PFSK-1 (cell line): ENCODE measurements at regions not wholly inside any gene's neighbourhood (a gene's known extent, or its start where the extent isn't known, plus 50 kb on each side); places are given as distances from the start of the nearest gene placed in this dataset.

Source experiments
- FOXP2 ChIP-seq: optimal IDR thresholded peaks from 2 replicates; pipeline ENCODE3; 2011; ENCODE audit warnings: borderline replicate concordance, control low read depth, inconsistent platforms; ENCODE audit not compliant: insufficient read depth; ENCODE audit errors: extremely low read length, extremely low read depth
- POLR2AphosphoS5 ChIP-seq: IDR thresholded peaks from 2 replicates; pipeline ENCODE4 v1.6.1; 2012; ENCODE audit warnings: low read depth, mild to moderate bottlenecking, control low read depth, low read length, moderate library complexity
- REST ChIP-seq, 2 experiments: IDR thresholded peaks; 2 replicates each; pipeline versions ENCODE4 v1.6.1 to v1.8.0; 2011 to 2012; ENCODE audit warnings: low read depth in 2 of 2, low read length in 2 of 2, control low read depth in 1 of 2, inconsistent platforms in 1 of 2, mild to moderate bottlenecking in 1 of 2, moderate library complexity in 1 of 2; ENCODE audit not compliant: insufficient read depth in 1 of 2
- SIN3A ChIP-seq: IDR thresholded peaks from 2 replicates; pipeline ENCODE4 v1.6.1; 2012; ENCODE audit warnings: mild to moderate bottlenecking, low read length, moderate library complexity, borderline replicate concordance; ENCODE audit not compliant: insufficient read depth
- TAF1 ChIP-seq: IDR thresholded peaks from 2 replicates; pipeline ENCODE4 v1.6.1; 2012; ENCODE audit warnings: low read length, control low read depth, borderline replicate concordance; ENCODE audit not compliant: insufficient read depth

GRCh38 chr5:92041911-92042660 is 659.0 kb upstream of the ARRDC3 start:
- TF ChIP-seq SIN3A (no peak), TAF1 (no peak), REST (IDR thresholded peaks at IDR 0.05; ENCODE audit: insufficient read depth in 1 of 2, low read depth in 2 of 2, low read length in 2 of 2) (no peak), FOXP2 (no peak), POLR2AphosphoS5 (no peak)

GRCh38 chr5:92041206-92041605 is 658.1 kb upstream of the ARRDC3 start:
- TF ChIP-seq SIN3A (no peak), TAF1 (no peak), POLR2AphosphoS5 (no peak), REST (IDR thresholded peaks at IDR 0.05; ENCODE audit: insufficient read depth in 1 of 2, low read depth in 2 of 2, low read length in 2 of 2) (no peak), FOXP2 (no peak)

GRCh38 chr5:92023555-92023954 is 640.4 kb upstream of the ARRDC3 start:
- TF ChIP-seq REST (IDR thresholded peaks at IDR 0.05; ENCODE audit: insufficient read depth in 1 of 2, low read depth in 2 of 2, low read length in 2 of 2) (no peak), POLR2AphosphoS5 (no peak), SIN3A (no peak), FOXP2 (no peak), TAF1 (no peak)

GRCh38 chr5:92023141-92023471 is 640.0 kb upstream of the ARRDC3 start:
- TF ChIP-seq POLR2AphosphoS5 (no peak), REST (IDR thresholded peaks at IDR 0.05; ENCODE audit: insufficient read depth in 1 of 2, low read depth in 2 of 2, low read length in 2 of 2) (no peak), TAF1 (no peak), SIN3A (no peak), FOXP2 (no peak)
